ENCODE measurements at regions not wholly inside any gene's neighbourhood (a gene's known extent, or its start where the extent isn't known, plus 50 kb on each side); places are given as distances from the start of the nearest gene placed in this dataset.

- no CpG with 5 or more reads among the region's 1 CpG for WGBS (ENCODE audit: insufficient coverage)
- Mint-ChIP-seq H3K4me1 (peaks cover 9% of the 10 kb centered on the region), H3K27me3 (no peaks in the 10 kb centered on the region), H3K27ac (no peak overlapping the region), H3K4me3 (no peak overlapping the region), H3K9me3 (ENCODE audit: insufficient read depth) (no peaks in the 10 kb centered on the region)
- Histone ChIP-seq H3K9ac (ENCODE audit: low read length) (no peak overlapping the region), H3K4me3 (ENCODE audit: control extremely low read depth in 1 of 5, extremely low read depth in 1 of 5, insufficient read depth in 1 of 5, low read depth in 2 of 5, low read length in 4 of 5) (no peak overlapping the region), H2AFZ (ENCODE audit: insufficient read depth, low read depth, low read length, poor library complexity, severe bottlenecking) (no peak overlapping the region), H3K4me1 (ENCODE audit: control insufficient read depth in 2 of 2, insufficient read depth in 2 of 2, low read length in 2 of 2) (no peaks in the 10 kb centered on the region), H3K79me2 (ENCODE audit: control insufficient read depth, insufficient read depth, low read length) (no peaks in the 10 kb centered on the region), H3K9me3 (ENCODE audit: control extremely low read depth in 1 of 3, control insufficient read depth in 2 of 3, insufficient read depth in 1 of 3, low read length in 2 of 3) (peaks cover 0 to 2% (median 0%) of the 10 kb centered on the region in 3 donors), H3K27me3 (replicated peaks in 1 of 4; ENCODE audit: control extremely low read depth in 1 of 4, control insufficient read depth in 3 of 4, insufficient read depth in 4 of 4, low read length in 3 of 4) (no peaks in the 10 kb centered on the region), H3K27ac (ENCODE audit: low read length in 2 of 2) (no peak overlapping the region), H3K4me2 (replicated peaks; ENCODE audit: low read depth, low read length, poor library complexity, severe bottlenecking) (no peak overlapping the region), H3K36me3 (replicated peaks in 1 of 2; ENCODE audit: control extremely low read depth in 1 of 2, control insufficient read depth in 1 of 2, extremely low read depth in 1 of 2, insufficient read depth in 2 of 2, low read length in 1 of 2) (no peaks in the 10 kb centered on the region), H4K20me1 (ENCODE audit: control insufficient read depth, insufficient read depth, low read length, poor library complexity, severe bottlenecking) (no peaks in the 10 kb centered on the region)
- POLR2A ChIA-PET, result no interaction called here
- CTCF ChIA-PET, result no interaction called here
- no peak for DNase-seq
- ATAC-seq (ENCODE audit: low read depth), result no peak
- TF ChIP-seq, protein P1, sequence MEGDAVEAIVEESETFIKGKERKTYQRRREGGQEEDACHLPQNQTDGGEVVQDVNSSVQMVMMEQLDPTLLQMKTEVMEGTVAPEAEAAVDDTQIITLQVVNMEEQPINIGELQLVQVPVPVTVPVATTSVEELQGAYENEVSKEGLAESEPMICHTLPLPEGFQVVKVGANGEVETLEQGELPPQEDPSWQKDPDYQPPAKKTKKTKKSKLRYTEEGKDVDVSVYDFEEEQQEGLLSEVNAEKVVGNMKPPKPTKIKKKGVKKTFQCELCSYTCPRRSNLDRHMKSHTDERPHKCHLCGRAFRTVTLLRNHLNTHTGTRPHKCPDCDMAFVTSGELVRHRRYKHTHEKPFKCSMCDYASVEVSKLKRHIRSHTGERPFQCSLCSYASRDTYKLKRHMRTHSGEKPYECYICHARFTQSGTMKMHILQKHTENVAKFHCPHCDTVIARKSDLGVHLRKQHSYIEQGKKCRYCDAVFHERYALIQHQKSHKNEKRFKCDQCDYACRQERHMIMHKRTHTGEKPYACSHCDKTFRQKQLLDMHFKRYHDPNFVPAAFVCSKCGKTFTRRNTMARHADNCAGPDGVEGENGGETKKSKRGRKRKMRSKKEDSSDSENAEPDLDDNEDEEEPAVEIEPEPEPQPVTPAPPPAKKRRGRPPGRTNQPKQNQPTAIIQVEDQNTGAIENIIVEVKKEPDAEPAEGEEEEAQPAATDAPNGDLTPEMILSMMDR (IDR thresholded peaks at IDR 0.05), result no peak
- no peak for TF ChIP-seq EZH2 (IDR thresholded peaks at IDR 0.05; ENCODE audit: borderline replicate concordance, insufficient read depth, low read depth, low read length, poor library complexity, severe bottlenecking)
- intact Hi-C loops (cut with micrococcal nuclease), result no loop called here
These were observed 150.1 kb upstream of the SOX5 start for GRCh38 chr12:24099576-24099975.

DNA sequence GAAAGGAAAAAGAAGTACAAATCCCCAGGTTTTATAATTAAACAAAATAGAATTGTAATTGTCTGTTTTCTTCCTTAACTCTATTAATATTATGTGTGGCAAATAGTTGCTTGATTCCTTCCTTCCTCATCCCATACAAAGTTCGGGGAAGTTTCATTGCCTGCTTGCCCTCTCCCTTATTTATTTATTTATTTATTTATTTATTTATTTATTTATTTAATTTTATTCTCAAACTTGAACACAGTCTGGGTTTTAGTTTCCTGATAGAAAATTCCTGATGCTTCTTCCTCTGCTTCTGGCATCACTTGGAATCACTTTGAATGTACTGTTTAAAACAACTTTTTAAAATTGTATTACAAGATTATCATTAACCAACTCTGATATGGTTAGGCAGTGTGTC, 145.8 kb upstream of the SOX5 start:
- ATAC-seq (ENCODE audit: low read depth), result no peak
- no CpG with 5 or more reads among the region's 1 CpG for WGBS (ENCODE audit: insufficient coverage)

More for the DNA sequence above, 145.8 kb upstream of the SOX5 start:
- no peaks in the 10 kb centered on the region for H3K79me2 ChIP-seq (ENCODE audit: control insufficient read depth, insufficient read depth, low read length)
- H3K27me3 Mint-ChIP-seq, result no peaks in the 10 kb centered on the region
- peaks cover 9% of the 10 kb centered on the region for H3K4me1 Mint-ChIP-seq
- ChIA-PET POLR2A (no interaction called here), CTCF (no interaction called here)
- no peak overlapping the region for H3K4me3 Mint-ChIP-seq
- H2AFZ ChIP-seq (ENCODE audit: insufficient read depth, low read depth, low read length, poor library complexity, severe bottlenecking), result no peak overlapping the region
- TF ChIP-seq EZH2 (IDR thresholded peaks at IDR 0.05; ENCODE audit: borderline replicate concordance, insufficient read depth, low read depth, low read length, poor library complexity, severe bottlenecking), result no peak
- TF ChIP-seq, protein P1 (IDR thresholded peaks at IDR 0.05), result no peak
- H3K9me3 Mint-ChIP-seq (ENCODE audit: insufficient read depth), result no peaks in the 10 kb centered on the region
- no peaks in the 10 kb centered on the region for H3K4me1 ChIP-seq (ENCODE audit: control insufficient read depth in 2 of 2, insufficient read depth in 2 of 2, low read length in 2 of 2)
- no peaks in the 10 kb centered on the region for H3K36me3 ChIP-seq (replicated peaks in 1 of 2; ENCODE audit: control extremely low read depth in 1 of 2, control insufficient read depth in 1 of 2, extremely low read depth in 1 of 2, insufficient read depth in 2 of 2, low read length in 1 of 2)
- H3K9me3 ChIP-seq (ENCODE audit: control extremely low read depth in 1 of 3, control insufficient read depth in 2 of 3, insufficient read depth in 1 of 3, low read length in 2 of 3), result no peaks in the 10 kb centered on the region
- no peak overlapping the region for H3K9ac ChIP-seq (ENCODE audit: low read length)
- no peaks in the 10 kb centered on the region for H3K27me3 ChIP-seq (replicated peaks in 1 of 4; ENCODE audit: control extremely low read depth in 1 of 4, control insufficient read depth in 3 of 4, insufficient read depth in 4 of 4, low read length in 3 of 4)
- no peak overlapping the region for H3K27ac ChIP-seq (ENCODE audit: low read length in 2 of 2)
- no peak overlapping the region for H3K27ac Mint-ChIP-seq
- no peak overlapping the region for H3K4me3 ChIP-seq (ENCODE audit: control extremely low read depth in 1 of 5, extremely low read depth in 1 of 5, insufficient read depth in 1 of 5, low read depth in 2 of 5, low read length in 4 of 5)
- H4K20me1 ChIP-seq (ENCODE audit: control insufficient read depth, insufficient read depth, low read length, poor library complexity, severe bottlenecking), result no peaks in the 10 kb centered on the region
- no peak overlapping the region for H3K4me2 ChIP-seq (replicated peaks; ENCODE audit: low read depth, low read length, poor library complexity, severe bottlenecking)
- intact Hi-C loops (cut with micrococcal nuclease), result no loop called here
- DNase-seq, result no peak
